ENCODE measurements at regions not wholly inside any gene's neighbourhood (a gene's known extent, or its start where the extent isn't known, plus 50 kb on each side); places are given as distances from the start of the nearest gene placed in this dataset.

DNA sequence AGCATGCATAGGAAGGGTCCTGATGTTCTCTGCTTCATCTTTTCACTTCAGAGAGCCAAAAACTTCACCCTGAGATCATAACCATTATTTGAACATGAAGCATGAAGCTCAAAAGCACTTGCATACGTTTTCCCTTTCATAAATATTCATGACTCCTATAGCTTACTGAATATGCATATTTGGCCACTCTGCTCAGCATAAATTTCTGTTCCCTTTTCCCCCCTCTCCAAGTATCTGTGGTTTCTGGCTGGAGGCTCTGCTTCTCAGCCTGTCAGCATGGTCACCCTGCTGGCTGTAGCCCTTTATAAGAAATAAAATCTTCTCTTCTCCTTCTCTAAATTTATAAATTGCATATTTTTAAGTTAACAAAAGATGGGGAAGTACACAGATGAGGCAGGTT lies 384.7 kb upstream of the AGA start:
- H3K9me3 ChIP-seq (replicated peaks in 1 of 2; ENCODE audit: control insufficient read depth in 1 of 2, insufficient read depth in 1 of 2, low read length in 2 of 2) = peaks cover 9 to 18% of the 10 kb centered on the region in 2 donors
- H3K4me3 ChIP-seq (replicated peaks in 1 of 3; ENCODE audit: low read depth in 2 of 3, low read length in 3 of 3) = no peak overlapping the region
- 44% methylated on average over 1 of the region's 1 CpG for WGBS (ENCODE audit: insufficient coverage)

DNA sequence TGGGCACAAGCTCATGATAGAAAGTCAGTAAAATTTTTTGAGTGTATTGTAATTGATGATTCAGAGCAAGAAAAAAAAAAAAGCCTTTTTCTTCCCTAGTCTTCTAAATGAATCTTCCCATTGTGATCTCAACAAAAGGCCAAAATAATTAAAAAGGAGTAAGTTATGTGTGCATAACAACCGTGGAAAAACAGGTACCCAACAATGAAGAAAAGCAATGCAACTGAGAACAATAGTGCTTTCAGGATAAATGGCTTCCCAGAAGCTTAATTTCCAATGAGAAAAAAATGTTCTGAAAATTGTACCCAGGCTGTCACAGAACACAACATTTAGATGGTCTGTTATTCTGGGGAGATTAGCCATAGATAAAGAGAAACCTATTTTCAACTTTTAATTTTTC lies 399.0 kb upstream of the AGA start:
- TF ChIP-seq, protein P1, sequence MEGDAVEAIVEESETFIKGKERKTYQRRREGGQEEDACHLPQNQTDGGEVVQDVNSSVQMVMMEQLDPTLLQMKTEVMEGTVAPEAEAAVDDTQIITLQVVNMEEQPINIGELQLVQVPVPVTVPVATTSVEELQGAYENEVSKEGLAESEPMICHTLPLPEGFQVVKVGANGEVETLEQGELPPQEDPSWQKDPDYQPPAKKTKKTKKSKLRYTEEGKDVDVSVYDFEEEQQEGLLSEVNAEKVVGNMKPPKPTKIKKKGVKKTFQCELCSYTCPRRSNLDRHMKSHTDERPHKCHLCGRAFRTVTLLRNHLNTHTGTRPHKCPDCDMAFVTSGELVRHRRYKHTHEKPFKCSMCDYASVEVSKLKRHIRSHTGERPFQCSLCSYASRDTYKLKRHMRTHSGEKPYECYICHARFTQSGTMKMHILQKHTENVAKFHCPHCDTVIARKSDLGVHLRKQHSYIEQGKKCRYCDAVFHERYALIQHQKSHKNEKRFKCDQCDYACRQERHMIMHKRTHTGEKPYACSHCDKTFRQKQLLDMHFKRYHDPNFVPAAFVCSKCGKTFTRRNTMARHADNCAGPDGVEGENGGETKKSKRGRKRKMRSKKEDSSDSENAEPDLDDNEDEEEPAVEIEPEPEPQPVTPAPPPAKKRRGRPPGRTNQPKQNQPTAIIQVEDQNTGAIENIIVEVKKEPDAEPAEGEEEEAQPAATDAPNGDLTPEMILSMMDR (IDR thresholded peaks at IDR 0.05) = no peak
- no peaks in the 10 kb centered on the region for H4K20me1 ChIP-seq (ENCODE audit: insufficient read depth, low read length)

More for the DNA sequence above, 384.7 kb upstream of the AGA start:
- no peak for DNase-seq
- H3K27me3 Mint-ChIP-seq (ENCODE audit: low read depth in 3 of 3) = peaks cover 0 to 1% (median 0%) of the 10 kb centered on the region in 3 donors
- H3K36me3 ChIP-seq (replicated peaks in 1 of 2; ENCODE audit: control insufficient read depth in 1 of 2, insufficient read depth in 2 of 2, low read length in 2 of 2) = no peaks in the 10 kb centered on the region
- H2AFZ ChIP-seq (ENCODE audit: insufficient read depth, low read depth, low read length, poor library complexity, severe bottlenecking) = no peak overlapping the region
- H3K27ac Mint-ChIP-seq = no peak overlapping the region
- no peaks in the 10 kb centered on the region for H4K20me1 ChIP-seq (ENCODE audit: insufficient read depth, low read length)
- H3K9me3 Mint-ChIP-seq = peaks cover 0 to 18% (median 6%) of the 10 kb centered on the region in 7 donors
- no peak overlapping the region for H3K27ac ChIP-seq (ENCODE audit: low read depth in 1 of 2, low read length in 2 of 2)
- intact Hi-C loops (cut with micrococcal nuclease) = no loop called here
- no peak overlapping the region for H3K9ac ChIP-seq (ENCODE audit: insufficient read depth, low read length, poor library complexity, severe bottlenecking)
- no peaks in the 10 kb centered on the region for H3K27me3 ChIP-seq (ENCODE audit: control insufficient read depth in 2 of 2, insufficient read depth in 2 of 2, low read length in 2 of 2)
- TF ChIP-seq, protein P1 (IDR thresholded peaks at IDR 0.05) = no peak
- H3K79me2 ChIP-seq (ENCODE audit: insufficient read depth, low read length) = no peaks in the 10 kb centered on the region
- no peaks in the 10 kb centered on the region for H3K4me1 ChIP-seq (ENCODE audit: control insufficient read depth in 1 of 2, insufficient read depth in 2 of 2, low read length in 2 of 2)
- H3K36me3 Mint-ChIP-seq = no peaks in the 10 kb centered on the region
- H3K4me2 ChIP-seq (replicated peaks; ENCODE audit: extremely low read depth, low read length, poor library complexity, severe bottlenecking) = no peak overlapping the region
- no peak overlapping the region for H3K4me3 Mint-ChIP-seq
- H3K4me1 Mint-ChIP-seq = no peaks in the 10 kb centered on the region

More for the DNA sequence above, 399.0 kb upstream of the AGA start:
- H3K4me2 ChIP-seq (replicated peaks; ENCODE audit: extremely low read depth, low read length, poor library complexity, severe bottlenecking) = no peak overlapping the region
- intact Hi-C loops (cut with micrococcal nuclease) = no loop called here
- H3K36me3 Mint-ChIP-seq = no peaks in the 10 kb centered on the region
- no peak overlapping the region for H3K4me3 ChIP-seq (replicated peaks in 1 of 3; ENCODE audit: low read depth in 2 of 3, low read length in 3 of 3)
- no peak overlapping the region for H3K27ac ChIP-seq (ENCODE audit: low read depth in 1 of 2, low read length in 2 of 2)
- H3K27me3 Mint-ChIP-seq (ENCODE audit: low read depth in 3 of 3) = no peaks in the 10 kb centered on the region
- no peak overlapping the region for H3K4me3 Mint-ChIP-seq
- no peak overlapping the region for H2AFZ ChIP-seq (ENCODE audit: insufficient read depth, low read depth, low read length, poor library complexity, severe bottlenecking)
- H3K27ac Mint-ChIP-seq = no peak overlapping the region
- H3K79me2 ChIP-seq (ENCODE audit: insufficient read depth, low read length) = no peaks in the 10 kb centered on the region
- H3K9ac ChIP-seq (ENCODE audit: insufficient read depth, low read length, poor library complexity, severe bottlenecking) = no peak overlapping the region
- H3K4me1 Mint-ChIP-seq = no peaks in the 10 kb centered on the region
- peaks cover 2 to 4% of the 10 kb centered on the region in 2 donors for H3K9me3 ChIP-seq (replicated peaks in 1 of 2; ENCODE audit: control insufficient read depth in 1 of 2, insufficient read depth in 1 of 2, low read length in 2 of 2)
- peaks cover 0 to 2% (median 0%) of the 10 kb centered on the region in 7 donors for H3K9me3 Mint-ChIP-seq
- no peaks in the 10 kb centered on the region for H3K27me3 ChIP-seq (ENCODE audit: control insufficient read depth in 2 of 2, insufficient read depth in 2 of 2, low read length in 2 of 2)
- DNase-seq = no peak
- no peaks in the 10 kb centered on the region for H3K4me1 ChIP-seq (ENCODE audit: control insufficient read depth in 1 of 2, insufficient read depth in 2 of 2, low read length in 2 of 2)
- WGBS (ENCODE audit: insufficient coverage) = 100% methylated on average over 1 of the region's 1 CpG
- no peaks in the 10 kb centered on the region for H3K36me3 ChIP-seq (replicated peaks in 1 of 2; ENCODE audit: control insufficient read depth in 1 of 2, insufficient read depth in 2 of 2, low read length in 2 of 2)

All from CD14-positive monocyte (primary cell).